NOMO-1 (cell line): ENCODE measurements at regions not wholly inside any gene's neighbourhood (a gene's known extent, or its start where the extent isn't known, plus 50 kb on each side); places are given as distances from the start of the nearest gene placed in this dataset.
"Not testable (repeated sequence)": the region's sequence is repeated elsewhere in the genome, so short reads cannot be mapped to it uniquely, and the experiment has no call there.

Experiments used
- DNase-seq, 2 experiments: peaks; one replicate each; lab custom pipeline; 2025; ENCODE audit not compliant: unreplicated experiment in 2 of 2; lab: John Stamatoyannopoulos, UW

GRCh38 chr18:24613896-24614640 is 153.6 kb downstream of the HRH4 start:
- DNase-seq: peak; percentile 17 to 67

GRCh38 chr18:24616653-24617052 is 156.2 kb downstream of the HRH4 start:
- DNase-seq: no peak

GRCh38 chr18:24624421-24624820 is 164.0 kb downstream of the HRH4 start:
- DNase-seq: not testable (repeated sequence)

GRCh38 chr18:24627644-24628315 is 167.3 kb downstream of the HRH4 start:
- no peak for DNase-seq

- no peak for DNase-seq
Observed at GRCh38 chr18:24628326-24628725, 167.9 kb downstream of the HRH4 start.

GRCh38 chr18:24629921-24630320 is 169.5 kb downstream of the HRH4 start:
- DNase-seq: no peak

GRCh38 chr18:24630346-24630880 is 170.0 kb downstream of the HRH4 start:
- no peak for DNase-seq

- no peak for DNase-seq
Observed at GRCh38 chr18:24631243-24632025, 171.0 kb downstream of the HRH4 start.

GRCh38 chr18:24632158-24632988 is 171.9 kb downstream of the HRH4 start:
- no peak for DNase-seq

GRCh38 chr18:24633121-24633520 is 172.7 kb downstream of the HRH4 start:
- DNase-seq: no peak

- DNase-seq: no peak
Observed at GRCh38 chr18:24649571-24649970, 189.1 kb downstream of the HRH4 start.

GRCh38 chr18:24651434-24651833 is 191.0 kb downstream of the HRH4 start:
- no peak for DNase-seq

GRCh38 chr18:24656050-24656449 is 195.6 kb downstream of the HRH4 start:
- no peak for DNase-seq

- DNase-seq: no peak
Observed at GRCh38 chr18:24656551-24657443, 196.4 kb downstream of the HRH4 start.

- no peak for DNase-seq
Observed at GRCh38 chr18:24657444-24657842, 197.0 kb downstream of the HRH4 start.

GRCh38 chr18:24658302-24658701 is 197.9 kb downstream of the HRH4 start:
- DNase-seq: no peak

- DNase-seq: peak in 1 of 2 experiments; percentile 21
Observed at GRCh38 chr18:24659827-24660720, 199.6 kb downstream of the HRH4 start.

GRCh38 chr18:24660956-24661355 is 200.5 kb downstream of the HRH4 start:
- peak in 1 of 2 experiments; percentile 37 for DNase-seq
